ENCODE measurements at regions not wholly inside any gene's neighbourhood (a gene's known extent, or its start where the extent isn't known, plus 50 kb on each side); places are given as distances from the start of the nearest gene placed in this dataset.

DNA sequence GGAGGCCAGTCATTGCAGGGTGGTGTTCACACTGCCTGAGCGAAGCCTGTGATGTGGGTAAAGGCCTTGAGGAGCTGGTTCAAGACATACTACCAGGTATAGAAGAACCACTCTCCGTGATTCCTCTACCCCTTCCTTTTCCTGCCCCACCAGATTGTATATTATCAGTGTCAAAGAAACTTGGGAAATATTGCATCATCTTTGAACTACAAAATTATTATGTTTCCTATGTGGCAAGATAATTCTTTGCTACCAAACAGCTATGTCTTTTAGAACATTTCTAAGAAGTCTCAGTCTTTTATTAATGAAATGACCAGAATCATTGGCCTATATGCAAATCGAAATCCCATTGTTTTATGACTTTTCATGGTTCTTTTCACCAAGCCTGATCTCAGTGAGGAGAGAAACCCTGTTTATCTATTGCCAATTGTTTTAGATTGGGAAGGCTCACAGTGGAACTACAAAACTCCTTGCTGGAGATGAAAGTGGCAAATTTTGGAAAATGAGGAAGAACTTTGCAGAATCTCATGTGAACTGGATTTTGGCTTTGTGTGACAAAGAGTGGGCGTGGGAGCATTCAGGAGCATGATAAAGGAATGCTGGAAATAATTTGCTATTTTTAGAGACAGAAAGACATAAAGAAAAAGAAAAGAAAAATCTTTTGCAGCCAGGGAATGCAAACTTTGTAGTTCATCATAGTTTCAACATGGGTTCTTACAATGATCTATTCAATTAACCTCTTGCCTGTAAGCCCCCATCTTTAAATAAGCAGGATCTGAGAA, 286.9 kb downstream of the INSIG2 start:
- TF ChIP-seq, protein P1, sequence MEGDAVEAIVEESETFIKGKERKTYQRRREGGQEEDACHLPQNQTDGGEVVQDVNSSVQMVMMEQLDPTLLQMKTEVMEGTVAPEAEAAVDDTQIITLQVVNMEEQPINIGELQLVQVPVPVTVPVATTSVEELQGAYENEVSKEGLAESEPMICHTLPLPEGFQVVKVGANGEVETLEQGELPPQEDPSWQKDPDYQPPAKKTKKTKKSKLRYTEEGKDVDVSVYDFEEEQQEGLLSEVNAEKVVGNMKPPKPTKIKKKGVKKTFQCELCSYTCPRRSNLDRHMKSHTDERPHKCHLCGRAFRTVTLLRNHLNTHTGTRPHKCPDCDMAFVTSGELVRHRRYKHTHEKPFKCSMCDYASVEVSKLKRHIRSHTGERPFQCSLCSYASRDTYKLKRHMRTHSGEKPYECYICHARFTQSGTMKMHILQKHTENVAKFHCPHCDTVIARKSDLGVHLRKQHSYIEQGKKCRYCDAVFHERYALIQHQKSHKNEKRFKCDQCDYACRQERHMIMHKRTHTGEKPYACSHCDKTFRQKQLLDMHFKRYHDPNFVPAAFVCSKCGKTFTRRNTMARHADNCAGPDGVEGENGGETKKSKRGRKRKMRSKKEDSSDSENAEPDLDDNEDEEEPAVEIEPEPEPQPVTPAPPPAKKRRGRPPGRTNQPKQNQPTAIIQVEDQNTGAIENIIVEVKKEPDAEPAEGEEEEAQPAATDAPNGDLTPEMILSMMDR (IDR thresholded peaks at IDR 0.05), result no peak
- no peak for TF ChIP-seq POLR2A (IDR thresholded peaks at IDR 0.05)

Measured in adrenal gland (tissue), 5 donors.